ENCODE measurements at regions not wholly inside any gene's neighbourhood (a gene's known extent, or its start where the extent isn't known, plus 50 kb on each side); places are given as distances from the start of the nearest gene placed in this dataset.
"Not testable (repeated sequence)": the region's sequence is repeated elsewhere in the genome, so short reads cannot be mapped to it uniquely, and the experiment has no call there.

DNA sequence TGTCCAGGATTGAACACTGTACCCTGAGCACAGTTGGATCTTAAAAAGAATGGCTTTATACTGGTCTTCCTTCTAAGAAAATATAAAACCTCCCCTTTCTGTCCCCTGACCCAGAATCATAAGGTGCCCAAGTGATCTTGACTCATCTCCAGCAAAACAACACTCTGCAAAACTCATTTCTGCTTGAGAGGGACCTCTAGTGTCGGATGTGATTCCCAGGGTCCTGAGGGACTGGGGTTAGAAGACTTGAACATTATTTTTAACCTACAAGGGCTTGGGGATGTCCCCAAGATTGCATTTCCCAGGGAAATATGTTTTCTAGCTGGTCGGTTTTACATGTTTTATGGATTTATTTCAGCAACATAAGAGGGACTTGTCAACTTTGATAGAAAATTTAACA lies 1318.5 kb upstream of the CELF4 start:
- no peak for DNase-seq (ENCODE audit: low spot score)

DNA sequence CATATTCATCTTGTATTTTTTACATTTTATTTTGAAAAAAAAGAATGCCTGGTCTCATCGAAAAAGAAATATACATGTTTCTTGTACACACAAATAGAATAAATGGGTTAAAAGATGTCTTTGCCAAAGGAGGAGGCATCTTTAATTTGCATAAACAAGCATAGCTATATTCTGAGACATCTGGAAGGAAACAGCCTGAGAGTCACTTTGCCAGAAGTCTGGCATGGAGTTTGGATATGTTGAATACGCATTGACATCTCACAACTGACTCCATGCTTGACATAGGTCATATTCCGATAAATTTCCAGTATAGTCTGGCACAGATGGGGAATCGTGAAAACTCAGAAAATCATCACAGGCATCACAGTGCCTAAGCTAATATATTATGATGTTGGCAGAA lies 1317.5 kb upstream of the CELF4 start:
- no peak for DNase-seq (ENCODE audit: low spot score)

DNA sequence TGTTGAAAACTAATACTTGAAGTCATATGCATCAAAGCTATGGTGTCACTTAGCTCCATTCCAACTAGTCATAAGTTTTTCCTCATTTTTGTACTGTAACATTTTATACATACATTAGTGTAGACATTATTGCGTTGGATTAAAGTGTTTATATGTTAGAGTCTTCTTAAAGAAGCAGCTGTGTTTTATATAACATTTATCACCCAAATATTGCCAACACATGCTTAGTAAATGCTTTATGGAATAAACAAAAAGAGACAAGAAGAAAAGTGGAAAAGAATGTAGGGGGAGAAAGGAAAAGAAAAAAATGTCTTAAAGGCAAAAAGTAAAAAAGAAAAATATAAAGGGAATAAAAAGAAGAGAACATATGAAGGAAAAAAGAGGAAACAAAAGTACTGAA lies 1314.3 kb upstream of the CELF4 start:
- no peak for DNase-seq (ENCODE audit: low spot score)

DNA sequence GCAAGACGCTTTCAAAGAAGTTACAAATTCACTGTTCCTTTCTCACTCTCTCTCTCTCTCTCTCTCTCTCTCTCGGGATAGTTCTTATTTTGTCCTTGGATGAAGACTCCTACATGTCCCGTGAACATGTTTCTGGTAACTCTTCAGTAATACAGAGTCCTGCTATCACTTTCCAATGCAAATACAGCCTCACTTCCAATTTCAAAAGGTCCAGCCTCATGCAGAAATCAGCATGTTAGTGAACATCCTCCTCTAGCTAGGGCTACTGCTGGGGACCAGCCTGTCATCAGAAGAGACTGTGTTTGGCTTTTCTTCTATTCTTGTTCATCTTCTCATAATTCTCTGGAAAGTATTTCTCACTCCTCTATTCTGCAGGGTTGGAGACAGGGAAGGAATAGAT lies 1306.7 kb upstream of the CELF4 start:
- DNase-seq (ENCODE audit: low spot score) = no peak

DNA sequence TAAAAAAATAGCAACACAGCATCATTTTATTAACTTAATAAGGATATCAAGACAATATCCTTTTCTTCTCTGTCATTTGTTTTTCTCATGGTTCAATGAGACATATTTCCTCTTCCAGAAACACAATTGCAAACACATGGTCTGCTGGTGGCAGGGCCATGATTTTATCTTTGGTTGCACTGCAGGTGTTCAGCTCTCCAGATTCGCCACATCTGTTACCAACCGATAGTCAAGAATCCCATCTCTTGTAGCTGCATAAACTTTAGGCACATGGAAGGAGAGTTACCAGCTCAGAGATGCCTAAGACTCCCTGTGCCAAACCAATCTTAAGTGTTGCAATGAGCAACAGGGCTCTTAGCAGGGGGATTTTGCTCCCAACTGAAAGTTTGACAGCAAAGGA lies 1303.2 kb upstream of the CELF4 start:
- no peak for DNase-seq (ENCODE audit: low spot score)

DNA sequence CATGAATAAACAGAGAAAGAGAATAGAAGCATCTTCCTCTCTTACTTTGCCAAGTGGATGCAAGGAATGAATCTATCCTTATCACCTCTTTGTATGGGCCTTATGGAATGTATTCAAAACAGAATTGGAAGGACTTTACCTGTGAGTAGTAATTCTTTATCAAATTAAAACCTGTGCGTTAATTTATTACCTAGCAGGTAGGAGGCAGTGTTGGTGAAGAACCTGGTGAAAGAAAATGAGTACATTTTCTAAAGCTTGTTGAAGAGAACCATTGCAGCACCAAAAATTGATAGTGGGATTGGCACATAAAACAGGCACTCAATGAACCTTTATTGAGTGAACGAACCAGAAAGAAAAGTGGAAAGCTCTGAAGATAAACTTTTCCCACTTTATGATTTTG lies 1302.1 kb upstream of the CELF4 start:
- no peak for DNase-seq (ENCODE audit: low spot score)

DNA sequence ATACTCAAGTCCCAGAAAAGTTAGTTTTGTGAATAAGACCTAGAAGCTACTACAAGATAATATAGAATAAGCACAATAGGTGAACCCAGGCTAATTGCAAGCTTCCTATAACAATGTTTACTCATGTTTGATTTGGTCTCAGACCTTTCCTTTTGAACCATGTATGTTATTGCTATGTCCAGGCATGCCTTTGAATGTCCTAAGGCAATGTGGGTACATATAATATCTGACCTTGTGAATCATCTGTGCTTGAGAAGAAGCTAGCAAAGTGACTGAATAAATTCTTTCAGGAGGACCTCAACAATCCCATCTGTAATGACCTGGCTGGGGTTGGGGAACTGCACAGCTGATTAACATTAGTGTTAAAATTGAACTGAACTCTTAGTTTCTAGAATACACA lies 1285.9 kb upstream of the CELF4 start:
- no peak for DNase-seq (ENCODE audit: low spot score)

DNA sequence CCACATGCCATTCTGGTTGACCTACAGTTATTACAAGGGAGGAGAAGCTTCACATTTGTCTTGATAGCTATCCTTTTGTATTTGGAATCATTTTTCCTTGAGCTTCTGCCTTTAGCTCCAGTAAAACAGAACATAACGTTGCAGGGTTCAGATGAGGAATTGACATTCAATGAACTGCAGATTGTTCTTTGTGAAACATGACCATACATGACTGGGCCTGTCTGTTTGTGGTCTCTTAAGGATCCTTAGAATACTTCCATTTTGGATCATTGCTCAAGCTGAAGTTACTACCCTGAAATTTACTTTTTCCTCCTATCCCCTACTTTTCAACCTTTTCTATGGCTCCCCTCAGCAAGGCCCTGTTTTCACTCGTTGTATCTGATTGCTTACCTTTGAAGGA lies 1281.7 kb upstream of the CELF4 start:
- DNase-seq (ENCODE audit: low spot score) = no peak

DNA sequence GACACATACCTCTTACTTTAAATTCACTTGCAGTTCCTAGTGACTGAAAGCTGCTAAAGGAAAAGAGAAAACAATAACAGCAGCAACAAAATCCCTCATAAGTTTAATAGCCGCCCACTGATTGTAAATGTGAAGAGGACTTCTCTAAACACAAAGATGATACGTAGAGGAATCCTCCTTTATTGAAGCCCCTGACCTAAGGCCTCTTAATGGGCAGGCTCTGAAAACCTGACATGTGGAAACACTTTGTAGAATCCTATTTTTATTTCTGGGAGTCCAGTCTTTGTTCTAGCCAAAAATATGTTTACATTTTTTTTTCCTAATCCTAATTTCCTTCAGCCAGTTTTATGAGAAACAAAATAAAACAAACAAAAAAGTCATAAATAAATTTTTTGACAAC lies 1277.7 kb upstream of the CELF4 start:
- DNase-seq (ENCODE audit: low spot score) = no peak

DNA sequence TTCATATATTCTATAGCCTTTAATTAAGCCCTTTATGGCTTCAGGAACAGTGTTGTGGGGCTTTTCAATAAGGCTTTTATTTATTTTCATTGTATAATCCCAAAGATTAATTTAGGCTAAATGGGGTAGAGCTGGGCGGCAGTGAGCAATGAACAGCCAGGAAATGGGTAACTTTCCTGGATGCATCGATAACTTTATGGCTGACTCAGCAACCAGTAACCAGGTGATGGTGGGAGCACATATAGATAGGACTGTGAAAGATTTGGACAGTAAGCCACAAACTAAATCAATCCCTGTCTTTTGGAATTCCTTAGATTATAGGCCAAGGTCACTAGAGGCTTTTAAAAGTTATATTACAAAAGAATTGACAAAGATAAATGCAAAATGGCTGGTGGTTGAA lies 1260.6 kb upstream of the CELF4 start:
- DNase-seq (ENCODE audit: low spot score) = no peak

DNA sequence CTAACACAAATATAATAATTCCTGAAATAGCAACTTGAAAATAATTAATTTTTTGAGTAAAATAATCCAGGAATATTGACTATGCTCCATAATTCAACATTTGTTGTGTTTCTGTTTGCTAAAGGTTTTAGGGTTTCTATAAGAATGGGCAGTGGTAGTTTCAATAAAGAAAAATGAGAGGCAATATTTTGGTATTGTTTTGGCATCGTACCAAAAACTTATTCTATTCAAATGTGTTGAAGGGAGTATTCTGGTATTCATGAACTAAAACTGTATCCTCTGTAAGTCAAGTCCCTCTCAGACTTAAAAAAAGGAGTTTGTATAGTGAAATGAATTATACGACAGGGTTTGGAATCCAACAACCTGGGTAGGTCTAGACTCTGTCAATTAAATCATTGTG lies 1245.6 kb upstream of the CELF4 start:
- no peak for DNase-seq (ENCODE audit: low spot score)

DNA sequence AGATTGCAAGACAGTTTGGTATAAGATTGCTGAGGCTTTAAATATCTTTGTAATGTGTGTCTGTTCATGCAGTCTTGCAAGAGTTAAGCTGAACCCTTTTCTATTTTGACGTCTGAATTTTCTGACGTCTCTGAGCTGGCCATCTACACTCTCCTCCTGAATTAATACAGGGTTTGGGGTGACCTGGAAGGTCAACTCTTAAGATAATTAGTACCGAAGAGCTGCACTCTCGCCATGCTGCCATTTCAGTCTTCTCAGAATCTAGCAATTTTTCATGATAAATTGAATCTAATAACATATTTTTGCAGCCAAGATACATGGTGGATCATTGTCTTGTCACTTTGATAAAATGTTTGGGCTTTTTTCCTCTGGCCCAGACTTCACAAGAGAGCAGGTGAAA lies 1245.2 kb upstream of the CELF4 start:
- no peak for DNase-seq (ENCODE audit: low spot score)

DNA sequence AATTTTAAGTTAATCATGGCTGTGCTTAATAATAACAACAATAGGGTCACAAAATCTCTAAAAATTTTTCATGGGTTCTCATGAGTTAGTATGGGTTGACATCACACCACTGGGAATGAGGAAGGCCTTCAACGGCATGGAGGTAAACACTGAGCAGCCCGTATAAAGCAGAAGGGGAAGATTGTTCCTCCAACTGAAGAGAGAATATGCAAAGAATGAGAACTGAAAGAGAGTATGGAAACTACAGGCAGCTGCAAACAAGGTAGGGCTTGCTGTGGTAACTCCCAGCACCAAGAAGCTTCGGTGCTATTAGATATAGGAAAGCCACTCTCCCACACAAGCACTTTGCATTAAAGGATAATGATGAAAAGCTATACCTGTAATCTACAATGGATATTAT lies 1242.3 kb upstream of the CELF4 start:
- DNase-seq (ENCODE audit: low spot score) = no peak

DNA sequence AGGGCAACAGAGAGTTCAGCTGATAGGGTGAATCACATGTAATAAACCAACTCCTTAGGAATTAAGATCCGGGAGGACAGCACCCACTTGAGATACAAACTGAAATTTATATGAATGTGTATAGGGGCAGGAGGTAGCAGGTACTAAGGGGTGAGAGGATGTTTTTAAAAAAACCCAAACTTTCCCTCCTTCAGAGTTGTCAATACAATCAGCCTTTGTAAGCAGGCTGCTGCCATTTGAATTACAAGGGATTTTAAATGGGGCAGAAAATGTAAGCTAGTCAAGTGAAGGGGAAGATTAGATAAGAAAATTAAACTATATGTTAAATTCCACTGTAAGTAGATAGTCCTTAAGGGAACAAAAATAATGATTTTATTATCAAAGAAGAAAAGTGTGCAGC lies 1239.7 kb upstream of the CELF4 start:
- no peak for DNase-seq (ENCODE audit: low spot score)

DNA sequence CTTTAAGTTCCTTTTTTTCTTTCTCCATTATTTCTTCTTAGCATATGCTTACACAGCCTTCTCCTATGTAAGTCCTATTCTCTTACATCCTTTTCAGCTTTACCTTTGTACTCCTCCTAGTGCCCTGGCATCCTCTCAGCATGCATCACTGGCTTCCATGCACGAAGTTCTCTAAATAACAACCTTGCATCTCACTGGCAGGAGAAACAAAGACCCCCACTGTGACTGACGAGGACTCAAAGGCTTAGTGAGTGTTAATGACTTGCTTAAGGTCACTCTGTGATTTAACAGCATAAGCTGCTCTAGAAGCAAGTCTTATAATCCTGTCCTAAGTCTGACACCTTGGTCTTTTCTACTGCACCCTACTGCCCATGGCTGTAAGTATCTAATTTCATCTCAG lies 1236.0 kb upstream of the CELF4 start:
- no peak for DNase-seq (ENCODE audit: low spot score)

DNA sequence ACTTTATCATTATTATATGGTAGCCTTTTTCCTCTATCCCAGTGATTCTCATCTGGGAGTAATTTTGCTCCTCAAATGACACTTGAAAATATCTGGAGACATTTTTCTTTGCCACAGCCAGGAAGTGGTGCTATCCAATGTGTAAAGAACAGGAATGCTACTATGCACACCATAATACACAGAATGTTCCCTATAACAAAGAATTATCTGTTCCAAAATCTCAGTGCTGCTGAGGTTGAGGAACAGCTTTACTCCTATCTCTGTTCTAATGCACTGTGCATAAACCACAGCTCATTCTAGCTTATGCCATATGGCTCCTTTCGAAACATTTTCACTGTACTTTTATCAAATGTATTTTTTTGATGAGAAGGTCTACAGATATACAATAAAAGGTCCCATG lies 1231.2 kb upstream of the CELF4 start:
- no peak for DNase-seq (ENCODE audit: low spot score)

DNA sequence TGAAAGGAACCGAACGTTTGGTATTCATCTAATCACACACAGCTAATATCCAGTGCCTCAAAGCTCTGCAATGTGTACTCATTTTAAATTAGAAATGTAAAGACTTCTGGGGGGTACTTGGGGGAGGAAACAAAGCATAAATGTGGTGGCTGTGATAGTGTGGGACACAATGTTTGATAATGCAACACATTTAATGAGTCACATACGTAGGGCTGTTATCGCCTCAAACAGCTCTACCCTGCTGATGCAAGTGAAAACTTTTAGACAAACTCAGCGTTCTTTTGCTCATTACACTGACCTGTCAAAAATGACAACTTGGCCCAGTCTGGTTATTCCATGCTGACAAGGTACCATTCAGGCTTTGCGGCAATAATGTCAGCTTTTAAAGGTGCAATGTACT lies 1227.1 kb upstream of the CELF4 start:
- DNase-seq (ENCODE audit: low spot score) = no peak

DNA sequence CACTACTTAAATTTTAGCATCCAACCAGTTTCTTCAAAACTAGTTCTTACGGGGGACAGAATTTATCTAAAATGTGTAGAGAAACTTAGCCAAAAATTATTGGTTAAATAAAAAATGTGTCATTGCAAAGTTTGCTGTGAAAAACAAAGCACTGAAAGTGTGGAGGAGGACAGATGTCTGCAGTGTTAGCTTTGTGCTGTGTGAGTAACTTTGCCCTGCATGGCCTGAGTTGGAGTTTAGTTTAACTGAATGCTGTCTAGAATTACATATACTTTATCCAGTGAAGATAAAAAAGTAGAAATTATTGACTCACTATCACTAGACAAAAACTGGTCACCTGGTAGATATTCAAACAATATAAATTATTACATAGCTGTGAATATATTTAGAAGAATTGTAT lies 1225.2 kb upstream of the CELF4 start:
- DNase-seq (ENCODE audit: low spot score) = no peak

DNA sequence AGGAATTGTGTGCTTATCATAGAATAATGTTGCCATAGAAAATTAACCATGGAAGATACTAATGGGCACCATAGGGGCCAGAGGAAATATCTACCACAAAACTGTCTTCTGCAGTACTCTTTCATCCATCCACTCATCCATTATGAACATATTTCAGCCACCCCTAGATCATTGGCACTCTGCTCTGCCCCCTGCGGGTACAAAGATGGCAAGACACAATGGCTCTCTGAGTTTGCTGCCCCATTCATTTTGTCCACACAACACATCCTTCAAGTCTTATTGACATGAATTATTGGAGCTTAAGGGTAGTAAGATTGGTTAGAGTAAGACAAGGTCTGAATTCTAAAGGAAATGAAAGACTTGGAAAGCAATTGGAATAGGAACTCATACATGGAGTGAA lies 1224.7 kb upstream of the CELF4 start:
- no peak for DNase-seq (ENCODE audit: low spot score)

DNA sequence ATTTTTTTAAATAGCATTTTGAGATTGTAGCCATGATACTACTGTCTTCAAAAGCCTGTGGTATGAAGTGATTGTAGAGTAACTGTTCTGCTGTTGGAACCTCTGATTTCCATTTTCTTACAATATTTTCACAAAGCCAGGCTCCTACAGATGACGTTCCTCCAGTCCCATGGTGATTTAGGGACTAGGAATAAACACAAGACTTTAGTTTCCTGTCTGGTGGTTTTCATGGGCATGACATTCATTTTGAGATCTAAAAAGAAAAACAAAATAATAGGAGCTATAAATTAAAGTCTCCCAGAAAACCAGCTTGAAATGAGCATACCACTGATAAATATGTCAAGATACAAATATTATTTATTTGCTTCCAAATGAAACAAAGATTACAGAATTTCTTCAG lies 1223.5 kb upstream of the CELF4 start:
- DNase-seq (ENCODE audit: low spot score) = no peak

DNA sequence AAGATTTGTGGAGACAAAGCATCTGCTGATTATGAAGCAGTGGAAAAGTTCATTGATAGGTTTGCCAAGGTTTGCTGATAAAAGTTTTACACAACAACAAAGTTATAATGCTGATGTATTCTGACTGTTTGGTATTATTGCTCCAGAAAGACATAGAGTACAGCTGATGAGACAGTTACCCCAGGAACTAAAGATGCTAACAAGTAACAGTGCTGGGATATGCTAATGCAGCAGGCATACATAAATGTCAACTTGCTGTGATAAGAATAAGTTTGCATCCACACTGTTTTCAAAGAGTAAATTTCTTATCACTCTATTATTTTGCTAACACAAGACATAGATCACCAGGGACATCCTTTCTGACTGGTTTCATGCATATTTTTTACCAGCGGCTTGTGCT lies 1221.3 kb upstream of the CELF4 start:
- DNase-seq (ENCODE audit: low spot score) = no peak

DNA sequence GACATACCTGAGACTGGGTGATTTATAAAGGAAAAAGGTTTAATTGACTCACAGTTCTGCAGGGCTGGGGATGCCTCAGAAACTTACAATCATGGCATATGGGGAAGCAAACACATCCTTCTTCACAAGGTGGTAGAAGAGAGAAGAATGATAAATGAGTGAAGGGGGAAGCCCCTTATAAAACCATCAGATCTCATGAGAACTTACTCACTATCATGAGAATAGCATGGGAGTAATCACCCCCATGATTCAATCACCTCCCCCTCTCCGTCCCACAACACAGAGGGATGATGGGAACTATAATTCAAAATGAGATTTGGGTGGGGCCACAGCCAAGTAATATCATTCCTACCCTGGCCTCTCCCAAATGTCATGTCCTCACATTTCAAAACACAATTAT lies 1206.0 kb upstream of the CELF4 start:
- DNase-seq (ENCODE audit: low spot score) = not testable (repeated sequence)

DNA sequence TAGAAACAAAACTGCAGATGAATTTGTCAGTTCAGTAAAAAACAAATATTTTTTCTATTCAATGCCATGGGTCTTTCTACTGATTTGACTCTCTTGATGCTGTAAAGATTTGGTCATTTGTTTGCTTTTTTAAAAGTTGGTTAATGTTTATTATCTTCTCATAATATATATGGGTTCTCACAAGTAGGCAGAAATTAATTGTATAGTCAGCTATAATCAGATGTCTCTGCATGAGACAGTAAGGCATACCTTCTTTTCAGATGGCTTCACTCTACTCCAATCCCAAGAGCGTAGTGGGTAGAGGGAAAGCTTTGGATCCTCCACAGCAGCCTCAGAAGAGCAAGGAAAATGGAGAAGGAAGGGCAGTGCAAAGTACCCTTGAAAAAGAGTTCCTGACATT lies 1202.9 kb upstream of the CELF4 start:
- no peak for DNase-seq (ENCODE audit: low spot score)

DNA sequence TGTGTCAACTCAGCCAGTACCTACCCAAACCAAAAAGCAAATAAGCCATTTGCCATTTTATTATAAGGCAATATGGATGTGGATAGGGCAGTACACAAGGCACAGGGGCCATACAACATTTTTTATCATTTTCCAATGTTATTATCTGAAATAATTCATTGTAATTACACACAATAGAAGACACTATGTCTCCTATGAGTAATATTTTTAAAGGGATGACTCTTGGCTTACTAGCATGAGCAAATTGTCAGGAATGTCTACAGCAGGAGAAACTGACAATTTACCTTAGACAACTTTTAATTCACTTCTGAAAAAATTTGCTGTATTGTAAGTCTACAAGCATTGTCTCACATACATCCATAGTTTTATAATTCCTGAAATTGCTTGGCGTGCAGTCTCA lies 1193.9 kb upstream of the CELF4 start:
- DNase-seq (ENCODE audit: low spot score) = no peak

DNA sequence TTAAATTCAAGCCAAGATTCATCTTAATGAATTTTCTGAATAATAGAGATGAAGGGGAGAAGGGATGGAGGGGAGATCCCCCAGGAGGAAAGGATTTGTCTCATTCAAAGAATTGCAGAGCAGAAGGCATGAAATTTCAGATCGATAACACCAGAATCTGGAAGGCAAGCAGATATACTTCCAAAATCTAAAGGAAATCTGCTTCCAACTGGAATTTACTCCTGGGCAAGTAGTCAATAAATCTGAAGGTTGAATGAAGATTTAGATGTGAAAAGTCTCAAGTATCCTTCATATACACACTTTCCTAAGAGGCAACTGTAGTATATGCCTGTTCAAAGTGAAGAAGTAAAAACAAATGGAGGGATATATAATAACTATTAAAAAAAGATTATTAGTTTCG lies 1190.8 kb upstream of the CELF4 start:
- DNase-seq (ENCODE audit: low spot score) = no peak
